K562 (cell line): ENCODE measurements at regions not wholly inside any gene's neighbourhood (a gene's known extent, or its start where the extent isn't known, plus 50 kb on each side); places are given as distances from the start of the nearest gene placed in this dataset.

Source experiments
- ATAC-seq: fragments of 200-7000 bp; cut with Tn5 transposase; 3 replicates; pipeline ENCODE4 v1.9.1; 2020; ENCODE audit warnings: moderate library complexity
- BruUV-seq: library from RNA; stranded (reverse); fragments of 400-500 nt; replicated peaks from 2 replicates; lab custom pipeline; 2021; lab: Mats Ljungman, UMichigan
- CTCF ChIA-PET: fragments of 300-600 bp; formaldehyde crosslinking; extraction: SDS; loops from one replicate; lab custom pipeline; 2021; ENCODE audit warnings: low intra/inter-chr PET ratio; lab: Yijun Ruan, JAX
- POLR2A ChIA-PET: fragments of 300-600, 350-650 bp; sonication (Branson Sonifier 250); formaldehyde crosslinking; extraction: SDS; loops from one replicate; lab custom pipeline; 2021; ENCODE audit warnings: antibody characterized with exemption, inconsistent platforms; lab: Yijun Ruan, JAX
- DNase-seq, 4 experiments: peaks; one replicate each; pipeline versions ENCODE4 v3.0.0 to v3.0.0-alpha.2; 2011 to 2018; ENCODE audit warnings: low spot score in 3 of 4, mixed read lengths in 3 of 4; ENCODE audit errors: extremely low read depth in 1 of 4
- FAIRE-seq: peaks from 2 replicates; lab custom pipeline; 2011; peaks lifted over from hg19 to GRCh38; lab: Jason Lieb, UNC
- H2AFZ ChIP-seq: 2 replicates; pipeline ENCODE4 v1.6.0; 2011; ENCODE audit warnings: low read depth, low read length, control low read depth, inconsistent platforms
- H3K27ac ChIP-seq: fragments of 200-600 bp; 3 replicates; pipeline ENCODE4 v1.8.0; 2011; ENCODE audit warnings: low read depth, mild to moderate bottlenecking, control low read depth, inconsistent platforms, low read length, moderate library complexity, mixed read lengths; ENCODE audit errors: extremely low read depth
- H3K27me3 ChIP-seq, 2 experiments: fragments of 300-600 bp in 1 of 2; 2 replicates in 1 of 2; 3 replicates in 1 of 2; pipeline versions ENCODE4 v1.6.0 to v1.8.0; 2011; ENCODE audit warnings: inconsistent platforms in 2 of 2, low read length in 2 of 2, mild to moderate bottlenecking in 1 of 2, mixed read lengths in 1 of 2, moderate library complexity in 1 of 2; ENCODE audit not compliant: control insufficient read depth in 2 of 2, insufficient read depth in 2 of 2
- H3K36me3 ChIP-seq: fragments of 300-600 bp; 3 replicates; pipeline ENCODE4 v1.8.0; 2011; ENCODE audit warnings: mild to moderate bottlenecking, low read length, inconsistent platforms; ENCODE audit not compliant: control insufficient read depth, insufficient read depth
- H3K4me1 ChIP-seq, 2 experiments: fragments of 200-600 bp in 1 of 2; replicated peaks in 1 of 2; 2 replicates in 1 of 2; 3 replicates in 1 of 2; pipeline versions ENCODE4 v1.5.1 to v1.8.0; 2011; ENCODE audit warnings: inconsistent platforms in 2 of 2, low read length in 2 of 2, mild to moderate bottlenecking in 1 of 2, mixed read lengths in 1 of 2, moderate library complexity in 1 of 2; ENCODE audit not compliant: control insufficient read depth in 2 of 2, insufficient read depth in 2 of 2
- H3K4me2 ChIP-seq: 2 replicates; pipeline ENCODE4 v1.6.1; 2011; ENCODE audit warnings: low read length, control low read depth, inconsistent platforms, mixed read lengths; ENCODE audit not compliant: insufficient read depth
- H3K4me3 ChIP-seq: fragments of 200-600 bp; sonication (generic), shearing (Covaris generic); 2 replicates; pipeline ENCODE4 v1.5.1; 2016; ENCODE audit warnings: control low read depth, inconsistent platforms
- H3K79me2 ChIP-seq: fragments of 200-600 bp; 3 replicates; pipeline ENCODE4 v1.8.0; 2011; ENCODE audit warnings: low read length, inconsistent platforms; ENCODE audit not compliant: control insufficient read depth, insufficient read depth
- H3K9ac ChIP-seq, 2 experiments: 2 replicates each; pipeline versions ENCODE4 v1.6.0 to v1.6.1; 2011; ENCODE audit warnings: low read depth in 2 of 2, low read length in 2 of 2, control low read depth in 1 of 2, inconsistent platforms in 1 of 2, mild to moderate bottlenecking in 1 of 2, mixed read lengths in 1 of 2; ENCODE audit not compliant: insufficient read depth in 1 of 2
- H3K9me1 ChIP-seq: one replicate; pipeline ENCODE4 v1.6.0; 2011; ENCODE audit warnings: inconsistent platforms, mild to moderate bottlenecking, low read length, moderate library complexity; ENCODE audit not compliant: control insufficient read depth, insufficient read depth
- H3K9me3 ChIP-seq: replicated peaks from 2 replicates; pipeline ENCODE4 v1.5.1; 2011; ENCODE audit warnings: low read depth, low read length, inconsistent platforms; ENCODE audit not compliant: control insufficient read depth, insufficient read depth
- H4K20me1 ChIP-seq: replicated peaks from 2 replicates; pipeline ENCODE4 v1.6.1; 2011; ENCODE audit warnings: low read length, inconsistent platforms, mixed read lengths; ENCODE audit not compliant: control insufficient read depth, insufficient read depth
- HDGF ChIP-seq: fragments of 450-650 bp; IDR thresholded peaks from 2 replicates; pipeline ENCODE4 v1.6.1; 2016
- TEAD1 ChIP-seq, 2 experiments: fragments of 450-650 bp in 1 of 2; sonication (generic) in 1 of 2; formaldehyde crosslinking; IDR thresholded peaks; 2 replicates each; pipeline versions ENCODE4 v1.4.0 to v1.8.0; 2020 to 2022; ENCODE audit warnings: mild to moderate bottlenecking in 2 of 2, missing genetic modification reagents in 1 of 2
- ZBTB1 ChIP-seq: sonication (generic); formaldehyde crosslinking; IDR thresholded peaks from 2 replicates; pipeline ENCODE4 v1.8.1; 2023; ENCODE audit warnings: missing genetic modification reagents, low read depth, mild to moderate bottlenecking, borderline replicate concordance
- ZNF146 ChIP-seq: IDR thresholded peaks from one replicate; pipeline ENCODE4 v1.6.1; 2018; ENCODE audit warnings: missing compliant biosample characterization; ENCODE audit not compliant: unreplicated experiment
- WGBS: fragments of 100-300 bp; shearing (Covaris generic); methylation state at CpG from one replicate; pipeline ENCODE4 v1.1.6; 2016; ENCODE audit warnings: low coverage, mixed read lengths; ENCODE audit not compliant: insufficient coverage; ENCODE audit errors: missing lambda C conversion rate; 5-methylcytosine and 5-hydroxymethylcytosine counted together
- in situ Hi-C: fragments of 300-500 bp; cut with MboI; formaldehyde crosslinking; loops from 4 replicates; pipeline ENCODE4 v1.15.0; 2018; ENCODE audit warnings: inconsistent platforms, mixed read lengths
- intact Hi-C: fragments of 100-400 bp; cut with micrococcal nuclease; formaldehyde crosslinking; loops from 2 replicates; pipeline ENCODE4 v1.14.2; 2022
- TF ChIP-seq, protein P1 (sequence below): fragments of 250-450 bp; sonication (Bioruptor Pico); IDR thresholded peaks from 2 replicates; pipeline ENCODE4 v1.5.0; 2021; ENCODE audit warnings: mild to moderate bottlenecking, moderate library complexity

- no peaks in the 10 kb centered on the region for H3K4me1 ChIP-seq
- no peak for FAIRE-seq
- H3K79me2 ChIP-seq = no peaks in the 10 kb centered on the region
- BruUV-seq = no TSS peak
- no peak for TF ChIP-seq ZNF146 (CRISPR knock-in tag)
- TF ChIP-seq ZBTB1 (CRISPR knock-in tag) = no peak
- TF ChIP-seq HDGF = no peak
- TF ChIP-seq, protein P1, sequence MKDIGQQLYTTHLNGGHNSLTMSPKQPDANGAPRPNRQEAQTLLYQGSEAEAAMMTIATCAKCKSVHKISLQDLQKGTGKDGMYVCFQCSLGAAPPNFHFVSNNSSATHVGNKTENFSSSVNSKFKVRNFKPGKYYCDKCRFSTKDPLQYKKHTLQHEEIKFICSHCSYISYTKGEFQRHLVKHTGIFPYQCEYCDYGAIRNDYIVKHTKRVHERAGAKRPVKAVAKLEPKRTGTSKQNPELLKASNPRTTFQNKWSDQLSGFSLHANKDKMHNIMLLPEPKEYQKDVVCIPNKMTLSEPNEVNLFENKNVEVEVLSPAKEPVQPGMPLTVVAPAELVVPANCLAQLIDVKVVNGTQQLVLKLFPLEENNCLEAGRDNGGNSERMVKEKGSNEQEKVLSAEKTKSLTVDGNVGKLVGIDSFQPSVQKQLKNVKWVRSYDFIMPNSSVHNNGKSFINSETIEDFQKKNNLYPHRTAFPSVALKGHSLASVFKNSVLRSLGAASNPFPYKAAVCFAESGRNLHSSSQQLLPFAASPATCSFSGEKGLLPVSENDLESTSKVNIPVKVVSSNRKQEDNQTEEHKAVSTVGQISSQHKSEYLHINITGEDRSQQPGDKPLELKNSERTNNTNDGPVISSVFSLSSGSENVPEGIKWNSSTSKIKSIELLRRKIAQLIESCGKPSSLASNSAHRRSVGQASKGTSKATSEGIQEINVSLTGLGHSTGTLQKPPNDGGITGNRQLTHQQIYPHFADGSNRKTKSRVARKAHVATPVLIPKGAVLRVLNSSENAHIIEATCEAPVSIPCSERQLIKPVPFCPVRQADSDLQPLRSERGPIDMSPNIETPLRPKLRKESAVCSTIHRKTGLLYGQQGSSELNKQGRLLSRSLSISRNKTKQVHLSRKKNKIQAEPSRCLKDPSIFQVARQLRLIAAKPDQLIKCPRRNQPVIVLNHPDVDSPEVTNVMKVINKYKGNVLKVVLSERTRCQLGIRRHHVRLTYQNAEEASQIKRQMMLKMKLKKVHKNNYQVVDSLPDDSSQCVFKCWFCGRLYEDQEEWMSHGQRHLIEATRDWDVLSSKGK = no peak
- TF ChIP-seq TEAD1 (CRISPR knock-in tag; IDR thresholded peaks at IDR 0.05) = no peak
- no peak for DNase-seq
- 0% methylated on average over 3 of the region's 3 CpGs for WGBS
- no peak overlapping the region for H3K9ac ChIP-seq
- no peaks in the 10 kb centered on the region for H4K20me1 ChIP-seq
- no peak overlapping the region for H2AFZ ChIP-seq
- ATAC-seq = no peak
- no peak overlapping the region for H3K4me3 ChIP-seq
- in situ Hi-C loops = no loop called here
- no peak overlapping the region for H3K4me2 ChIP-seq
- H3K9me1 ChIP-seq = no peaks in the 10 kb centered on the region
- POLR2A ChIA-PET = no interaction called here
- no peaks in the 10 kb centered on the region for H3K9me3 ChIP-seq
- CTCF ChIA-PET = no interaction called here
- no peak overlapping the region for H3K27ac ChIP-seq
- H3K36me3 ChIP-seq = no peaks in the 10 kb centered on the region
- H3K27me3 ChIP-seq = no peaks in the 10 kb centered on the region
- intact Hi-C loops = no loop called here
These were observed 82.5 kb upstream of the PDE10A start for GRCh38 chr6:165745492-165745891.
